HFF-Myc (cell line): ENCODE measurements at regions not wholly inside any gene's neighbourhood (a gene's known extent, or its start where the extent isn't known, plus 50 kb on each side); places are given as distances from the start of the nearest gene placed in this dataset.
"Not testable (repeated sequence)": the region's sequence is repeated elsewhere in the genome, so short reads cannot be mapped to it uniquely, and the experiment has no call there.

ENCODE experiments used
- DNase-seq: peaks from one replicate; pipeline ENCODE4 v3.0.0-alpha.2; 2011; ENCODE audit warnings: low read depth; ENCODE audit errors: extremely low read depth
- H3K4me3 ChIP-seq: replicated peaks from 2 replicates; pipeline ENCODE4 v1.5.1; 2011; ENCODE audit warnings: low read depth, mild to moderate bottlenecking, control low read depth, low read length
- TF ChIP-seq, protein P1 (sequence below): IDR thresholded peaks from 2 replicates; pipeline ENCODE4 v1.5.1; 2012; ENCODE audit warnings: mild to moderate bottlenecking, low read depth, low read length, control low read depth; ENCODE audit errors: missing control alignments

DNA sequence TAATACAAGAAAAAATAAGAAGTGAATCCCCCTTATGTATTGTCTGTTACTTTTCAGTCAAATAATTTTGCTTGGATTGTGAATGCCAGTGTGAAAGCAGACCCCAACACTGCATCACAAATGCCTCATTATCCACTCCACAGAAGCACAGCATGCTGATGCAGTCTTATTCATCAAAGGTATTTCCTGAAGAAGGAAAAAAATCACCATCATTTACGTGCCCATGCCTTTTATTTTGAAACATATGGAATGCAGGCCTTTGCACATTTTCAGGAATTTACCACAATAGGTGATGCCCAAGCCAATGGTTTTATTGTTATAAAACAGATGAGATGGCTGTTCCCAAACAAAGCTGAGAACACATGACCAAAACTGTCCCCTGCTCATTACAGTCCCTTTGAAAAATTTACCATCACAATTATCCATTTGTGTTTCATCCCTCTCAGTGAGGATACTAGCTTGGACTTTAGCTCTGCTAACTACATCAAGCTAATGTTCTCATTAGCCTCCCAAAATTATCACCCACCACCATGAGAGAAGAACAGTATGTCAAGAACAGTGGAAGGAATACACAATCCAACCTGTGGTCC lies 180.6 kb upstream of the HTR1E start:
- no peak overlapping the region for H3K4me3 ChIP-seq
- no peak for DNase-seq
- TF ChIP-seq, protein P1, sequence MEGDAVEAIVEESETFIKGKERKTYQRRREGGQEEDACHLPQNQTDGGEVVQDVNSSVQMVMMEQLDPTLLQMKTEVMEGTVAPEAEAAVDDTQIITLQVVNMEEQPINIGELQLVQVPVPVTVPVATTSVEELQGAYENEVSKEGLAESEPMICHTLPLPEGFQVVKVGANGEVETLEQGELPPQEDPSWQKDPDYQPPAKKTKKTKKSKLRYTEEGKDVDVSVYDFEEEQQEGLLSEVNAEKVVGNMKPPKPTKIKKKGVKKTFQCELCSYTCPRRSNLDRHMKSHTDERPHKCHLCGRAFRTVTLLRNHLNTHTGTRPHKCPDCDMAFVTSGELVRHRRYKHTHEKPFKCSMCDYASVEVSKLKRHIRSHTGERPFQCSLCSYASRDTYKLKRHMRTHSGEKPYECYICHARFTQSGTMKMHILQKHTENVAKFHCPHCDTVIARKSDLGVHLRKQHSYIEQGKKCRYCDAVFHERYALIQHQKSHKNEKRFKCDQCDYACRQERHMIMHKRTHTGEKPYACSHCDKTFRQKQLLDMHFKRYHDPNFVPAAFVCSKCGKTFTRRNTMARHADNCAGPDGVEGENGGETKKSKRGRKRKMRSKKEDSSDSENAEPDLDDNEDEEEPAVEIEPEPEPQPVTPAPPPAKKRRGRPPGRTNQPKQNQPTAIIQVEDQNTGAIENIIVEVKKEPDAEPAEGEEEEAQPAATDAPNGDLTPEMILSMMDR: no peak

GRCh38 chr6:86744048-86744447 lies 193.3 kb upstream of the HTR1E start:
- TF ChIP-seq, protein P1: no peak
- no peak for DNase-seq
- no peak overlapping the region for H3K4me3 ChIP-seq

GRCh38 chr6:86738078-86738477 lies 199.2 kb upstream of the HTR1E start:
- no peak for DNase-seq
- TF ChIP-seq, protein P1: no peak
- H3K4me3 ChIP-seq: no peak overlapping the region

DNA sequence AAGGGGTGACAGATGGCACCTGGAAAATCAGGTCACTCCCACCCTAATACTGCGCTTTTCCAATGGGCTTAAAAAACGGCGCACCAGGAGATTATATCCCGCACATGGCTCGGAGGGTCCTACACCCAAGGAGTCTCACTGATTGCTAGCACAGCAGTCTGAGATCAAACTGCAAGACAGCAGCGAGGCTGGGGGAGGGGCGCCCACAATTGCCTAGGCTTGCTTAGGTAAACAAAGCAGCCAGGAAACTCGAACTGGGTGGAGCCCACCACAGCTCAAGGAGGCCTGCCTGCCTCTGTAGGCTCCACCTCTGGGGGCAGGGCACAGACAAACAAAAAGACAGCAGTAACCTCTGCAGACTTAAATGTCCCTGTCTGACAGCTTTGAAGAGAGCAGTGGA lies 205.7 kb upstream of the HTR1E start:
- DNase-seq, H3K4me3 ChIP-seq: not testable (repeated sequence)

GRCh38 chr6:86730772-86731171 lies 206.6 kb upstream of the HTR1E start:
- not testable (repeated sequence) for DNase-seq, H3K4me3 ChIP-seq

GRCh38 chr6:86730216-86730615 lies 207.1 kb upstream of the HTR1E start:
- TF ChIP-seq, protein P1: no peak
- no peak overlapping the region for H3K4me3 ChIP-seq
- DNase-seq: no peak

DNA sequence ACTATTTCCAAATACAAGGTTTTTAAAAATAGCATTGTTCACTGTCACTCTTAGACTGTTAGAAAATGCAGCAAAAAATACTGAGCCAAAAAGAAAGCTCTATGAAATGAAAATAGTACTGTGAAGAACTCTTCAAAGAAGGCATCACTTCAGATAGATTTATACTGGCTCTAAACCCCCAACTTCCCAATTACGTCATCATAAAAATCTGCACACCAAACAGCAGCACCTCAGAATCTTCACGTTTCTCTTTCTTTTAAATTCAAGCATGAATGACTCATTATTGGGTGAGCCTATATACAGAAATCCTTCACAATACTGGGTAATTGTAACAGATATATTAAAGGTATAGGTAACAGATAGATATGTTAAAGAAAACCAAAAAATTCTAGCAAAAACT lies 208.4 kb upstream of the HTR1E start:
- no peak overlapping the region for H3K4me3 ChIP-seq
- TF ChIP-seq, protein P1: no peak
- no peak for DNase-seq

DNA sequence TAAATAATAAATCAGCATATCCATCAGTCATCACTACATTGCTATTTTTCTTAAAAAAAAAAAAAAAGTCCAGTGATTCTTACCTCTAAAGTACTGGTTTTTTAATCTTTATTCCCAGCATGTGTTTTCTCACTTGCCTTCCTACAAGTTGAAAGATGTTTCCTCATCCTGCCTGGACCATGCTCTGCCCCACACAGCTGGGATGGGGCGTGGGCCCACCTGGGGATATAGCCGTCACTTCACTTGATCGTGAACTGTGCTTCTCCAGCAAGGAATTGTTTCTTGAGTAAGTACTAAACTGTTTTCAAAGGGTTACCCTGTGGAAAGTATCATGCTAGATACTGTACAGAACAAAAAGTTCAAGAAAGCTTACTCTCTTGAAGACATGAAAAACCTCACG lies 212.6 kb upstream of the HTR1E start:
- TF ChIP-seq, protein P1: no peak
- no peak overlapping the region for H3K4me3 ChIP-seq
- no peak for DNase-seq
